CD4-positive, alpha-beta T cell treated with Interleukin-2 at 100 ng/mL for 4 hours (primary cell): ENCODE measurements at regions not wholly inside any gene's neighbourhood (a gene's known extent, or its start where the extent isn't known, plus 50 kb on each side); places are given as distances from the start of the nearest gene placed in this dataset.

ENCODE experiments used
- DNase-seq: peaks from one replicate; pipeline ENCODE4 v3.0.0-alpha.2; 2020; ENCODE audit warnings: low spot score

DNA sequence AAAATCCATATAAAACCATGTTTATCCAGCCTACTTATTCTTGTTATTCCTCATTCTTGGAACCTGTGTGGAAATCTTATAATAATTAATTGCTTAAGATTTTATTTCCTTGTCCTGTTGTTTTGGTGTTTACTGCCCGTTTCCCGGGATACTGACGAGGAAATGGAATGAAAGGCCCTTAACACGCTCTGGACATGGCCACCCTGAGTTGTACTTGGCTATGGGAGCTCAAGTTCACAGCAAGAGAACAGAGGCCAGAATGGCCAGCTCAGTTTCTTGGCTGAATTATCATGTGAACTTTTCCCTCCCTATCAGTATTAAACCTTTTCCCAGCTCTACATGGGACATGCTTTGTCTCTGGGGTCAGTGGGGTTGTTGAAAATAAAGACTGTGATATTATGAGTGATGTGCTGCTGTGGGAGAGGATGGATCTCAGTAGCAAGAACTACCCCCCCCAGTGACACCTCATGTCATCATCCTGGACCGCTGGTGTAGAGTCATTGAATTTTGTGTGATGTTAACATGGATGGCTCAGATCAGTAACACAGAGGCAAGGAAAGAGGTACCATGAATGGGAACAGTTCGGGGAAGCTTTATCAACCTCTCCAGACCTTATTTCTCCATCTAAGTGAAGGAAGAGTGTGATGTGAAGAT lies 87.0 kb upstream of the IGFBP3 start:
- no peak for DNase-seq

DNA sequence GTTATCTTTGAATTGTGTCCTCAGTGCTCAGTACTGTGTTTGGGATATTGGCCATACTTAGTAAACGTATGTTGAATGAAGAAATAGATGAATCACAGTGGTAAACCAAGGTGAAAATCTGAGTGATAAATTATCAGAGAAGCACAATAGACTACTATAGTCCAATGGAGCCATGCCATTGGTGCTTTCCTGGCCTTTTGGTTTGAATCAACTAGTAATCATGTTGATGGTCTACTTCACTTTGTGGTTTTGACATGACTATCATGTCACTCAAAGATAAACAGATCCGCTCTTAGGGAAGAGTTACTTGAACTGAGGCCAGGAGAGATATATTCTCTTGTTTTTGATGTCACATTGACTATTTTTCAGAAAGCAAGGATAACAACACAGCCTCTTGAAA lies 86.1 kb upstream of the IGFBP3 start:
- no peak for DNase-seq

DNA sequence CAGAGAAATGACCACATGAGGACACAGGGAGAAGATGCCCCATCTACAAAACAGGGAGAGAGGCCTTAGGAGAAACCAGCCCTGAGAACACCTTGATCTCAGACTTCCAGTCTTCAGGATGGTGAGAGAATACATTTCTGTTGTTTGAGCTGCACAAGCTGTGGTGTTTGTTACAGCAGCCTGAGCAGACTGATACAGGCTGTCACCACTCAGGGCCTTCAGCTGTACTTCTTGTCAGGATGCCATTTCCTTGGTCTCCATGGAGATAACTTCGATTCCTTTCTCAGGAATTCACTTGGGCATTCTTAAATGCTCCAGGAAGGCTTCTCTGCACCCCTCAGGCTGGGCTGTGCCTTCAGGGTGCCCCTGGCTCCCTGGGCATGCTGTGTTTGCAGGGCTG lies 85.7 kb upstream of the IGFBP3 start:
- no peak for DNase-seq

- no peak for DNase-seq
Observed at GRCh38 chr7:46006212-46006611, 85.1 kb upstream of the IGFBP3 start.

DNA sequence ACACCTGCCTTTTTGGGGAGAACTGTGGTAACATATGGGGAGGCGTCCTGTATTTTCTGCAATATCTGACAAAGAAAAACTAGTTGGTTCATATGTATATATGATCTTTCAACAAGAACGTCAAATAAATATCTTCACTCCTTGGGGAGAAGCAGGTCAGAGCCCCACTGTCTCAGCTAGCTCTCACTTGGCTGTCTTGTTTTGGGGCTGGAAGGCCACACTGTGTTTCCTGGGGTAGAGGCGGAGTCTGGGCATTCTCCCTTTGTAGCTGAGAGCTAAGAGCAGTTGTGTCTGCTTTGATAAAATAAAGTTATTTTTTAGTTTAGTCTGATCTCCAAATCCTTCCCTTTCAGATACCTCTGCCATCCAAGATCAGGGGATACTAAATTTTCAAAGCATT lies 83.9 kb upstream of the IGFBP3 start:
- no peak for DNase-seq

GRCh38 chr7:46003896-46004875 lies 83.1 kb upstream of the IGFBP3 start:
- no peak for DNase-seq

GRCh38 chr7:46003161-46003560 lies 82.1 kb upstream of the IGFBP3 start:
- no peak for DNase-seq

- DNase-seq = no peak
Observed at GRCh38 chr7:46000513-46000912, 79.4 kb upstream of the IGFBP3 start.

- no peak for DNase-seq
Observed at GRCh38 chr7:45999541-45999940, 78.5 kb upstream of the IGFBP3 start.

DNA sequence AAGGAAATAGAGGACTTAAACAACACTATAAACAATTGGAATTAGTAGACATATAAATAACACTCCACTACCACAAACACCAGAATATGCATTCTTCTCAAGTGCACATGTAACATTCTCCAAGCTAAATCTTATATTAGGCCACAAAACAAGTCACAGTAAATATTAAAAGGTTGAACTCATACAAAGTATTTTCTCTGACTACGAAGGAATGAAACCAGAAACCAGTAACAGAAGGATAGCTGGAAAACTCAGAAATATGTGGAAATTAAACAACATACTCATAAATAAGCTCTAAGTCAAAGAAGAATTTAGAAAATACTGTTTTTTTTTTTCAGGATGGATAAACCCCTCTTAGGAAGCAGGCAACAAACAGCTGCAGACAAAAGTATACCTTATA lies 77.4 kb upstream of the IGFBP3 start:
- DNase-seq = no peak

DNA sequence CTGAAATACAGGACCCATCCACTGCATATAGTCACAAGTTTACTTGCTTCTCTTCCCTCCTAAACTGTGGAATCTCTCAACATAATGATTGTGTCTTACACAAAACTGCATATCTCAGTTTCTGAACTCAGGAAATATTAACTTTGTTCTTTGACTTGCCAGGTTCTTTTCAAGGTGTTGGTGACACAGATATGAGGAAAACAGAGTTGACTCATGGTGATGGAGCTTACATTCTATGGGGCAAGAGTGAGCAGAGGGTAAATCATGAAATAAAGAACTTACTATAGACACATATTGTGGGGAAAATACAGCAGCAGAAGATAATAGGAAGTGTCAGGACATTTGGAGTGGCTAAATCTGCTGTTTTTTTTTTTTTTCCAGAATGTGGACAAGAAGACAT lies 72.5 kb upstream of the IGFBP3 start:
- no peak for DNase-seq

DNA sequence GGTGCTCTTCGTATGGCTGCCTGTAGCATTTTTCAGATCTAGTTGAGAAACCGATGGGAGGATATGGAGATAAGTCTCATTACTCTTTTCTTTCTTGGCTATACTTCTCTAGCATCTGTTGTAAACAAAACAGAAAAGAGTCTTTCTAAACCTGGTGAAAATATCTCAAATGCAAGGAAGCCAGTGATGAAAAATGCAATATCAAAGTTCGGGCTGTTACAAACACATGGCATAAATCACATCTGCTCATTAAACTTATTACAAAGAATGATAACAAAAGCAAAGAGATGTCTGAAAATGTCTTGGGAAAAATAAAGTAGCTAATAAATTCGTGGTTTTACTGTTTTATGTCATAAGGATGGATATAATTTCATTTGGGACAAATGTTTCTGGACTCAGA lies 71.8 kb upstream of the IGFBP3 start:
- no peak for DNase-seq

- no peak for DNase-seq
Observed at GRCh38 chr7:45990276-45990675, 69.2 kb upstream of the IGFBP3 start.

DNA sequence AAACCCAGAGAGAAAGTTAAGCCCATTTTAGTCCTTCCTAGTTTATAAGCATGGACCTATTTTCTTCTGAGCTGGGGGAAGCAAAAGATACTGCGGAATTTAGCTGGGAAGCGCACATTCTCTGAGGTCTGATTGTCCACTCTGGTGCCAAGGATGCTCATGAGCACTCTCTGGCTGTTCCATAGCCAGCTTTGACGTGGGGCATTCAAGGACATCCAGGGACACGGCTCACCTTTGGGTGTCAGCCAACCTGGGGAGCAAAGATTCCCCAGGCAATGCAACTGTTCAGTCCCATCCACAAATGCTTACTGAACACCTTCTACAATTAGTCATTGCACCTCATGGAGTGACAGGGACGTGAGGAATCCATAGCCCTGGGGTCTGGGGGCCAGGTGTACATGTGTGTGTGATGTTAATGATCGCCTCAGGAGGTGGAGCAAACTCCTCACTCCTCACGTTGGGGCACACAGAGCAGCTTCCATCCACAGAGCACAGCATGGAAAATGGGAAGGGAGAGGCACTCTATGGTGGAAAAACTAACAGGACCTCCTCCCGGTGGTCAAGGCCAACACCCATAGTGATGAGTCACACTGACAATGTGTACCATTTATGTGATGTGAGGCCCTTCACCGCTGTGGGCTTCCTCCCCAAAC lies 67.5 kb upstream of the IGFBP3 start:
- no peak for DNase-seq

GRCh38 chr7:45987521-45988290 lies 66.6 kb upstream of the IGFBP3 start:
- no peak for DNase-seq

- no peak for DNase-seq
Observed at GRCh38 chr7:45986355-45987298, 65.6 kb upstream of the IGFBP3 start.

- no peak for DNase-seq
Observed at GRCh38 chr7:45985902-45986301, 64.8 kb upstream of the IGFBP3 start.

DNA sequence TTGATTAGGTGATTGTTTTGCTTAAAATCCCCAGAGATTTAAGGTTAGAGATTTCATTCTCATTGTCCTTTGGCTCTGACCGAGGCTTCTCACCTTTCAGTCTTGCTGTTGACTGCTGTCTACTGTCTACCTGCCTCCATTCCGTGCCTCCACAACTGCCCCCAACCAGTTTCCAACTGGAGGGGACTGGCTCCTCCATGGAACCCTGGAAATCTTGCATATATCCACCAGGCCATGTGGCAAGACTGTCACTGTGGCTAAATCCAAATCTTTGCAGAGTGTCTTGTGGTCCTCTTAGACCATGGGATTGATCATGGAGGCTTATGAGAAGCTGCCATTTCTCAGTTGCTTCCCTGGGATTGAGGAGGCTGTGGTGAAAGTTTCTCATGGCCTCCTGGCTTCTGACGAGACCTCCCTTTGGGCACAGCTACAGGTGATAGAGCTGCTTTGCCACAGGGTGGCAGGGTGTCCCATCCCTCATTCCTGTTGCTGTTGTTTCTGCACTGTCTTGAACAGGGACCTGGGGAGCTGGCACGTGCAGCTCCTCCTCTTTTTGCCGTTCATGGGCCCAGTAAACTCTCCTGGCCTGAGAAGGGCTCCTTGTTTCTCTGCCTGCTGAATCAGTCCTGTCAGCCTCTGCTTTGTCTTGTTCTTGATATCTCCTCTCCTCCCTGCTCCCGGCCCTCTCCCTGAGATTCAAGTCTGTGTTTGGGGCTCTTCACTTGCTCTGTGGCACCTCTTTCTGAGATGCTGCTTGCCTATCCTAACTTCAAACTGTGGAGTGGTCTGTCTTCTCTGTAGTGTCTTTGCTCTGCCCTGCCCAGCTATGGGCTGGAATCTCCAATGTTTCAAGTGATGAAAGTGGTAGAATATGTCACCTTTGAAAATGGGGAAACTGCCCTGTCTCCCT lies 63.6 kb upstream of the IGFBP3 start:
- DNase-seq = no peak

DNA sequence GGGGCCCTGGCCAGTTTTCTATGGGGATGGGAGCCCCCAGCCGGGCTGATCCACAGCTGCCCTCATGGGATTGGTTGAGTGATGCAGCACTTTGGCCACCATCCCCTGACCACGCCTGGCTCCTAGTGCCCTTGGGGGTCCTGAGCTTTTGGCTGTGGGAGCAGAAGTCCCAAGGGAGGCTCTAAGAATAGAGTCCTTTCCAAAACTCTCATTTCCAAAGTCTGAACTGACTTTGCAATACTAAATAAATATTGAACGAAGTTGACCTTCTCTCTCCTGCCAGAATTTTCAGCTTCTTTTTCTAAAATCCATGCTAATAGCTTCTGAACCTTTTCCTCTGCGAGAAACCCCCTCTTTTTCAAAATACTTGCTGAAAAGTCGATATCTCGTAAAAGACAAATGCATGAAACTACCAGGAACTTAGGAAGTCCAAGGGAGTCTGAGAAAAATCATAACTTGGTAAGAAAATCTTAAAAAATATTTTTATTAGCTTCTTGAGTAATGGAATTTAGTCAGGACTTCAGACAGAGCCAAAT lies 62.7 kb upstream of the IGFBP3 start:
- no peak for DNase-seq
